Loucy (cell line): ENCODE measurements at regions not wholly inside any gene's neighbourhood (a gene's known extent, or its start where the extent isn't known, plus 50 kb on each side); places are given as distances from the start of the nearest gene placed in this dataset.

Experiments used
- H2AFZ ChIP-seq: fragments of 200-600 bp; sonication (generic); 2 replicates; pipeline ENCODE4 v1.6.0; 2016; ENCODE audit warnings: antibody characterized with exemption, mild to moderate bottlenecking, low read length, moderate library complexity
- H3F3A ChIP-seq: fragments of 200-600 bp; 2 replicates; pipeline ENCODE4 v1.6.0; 2016; ENCODE audit warnings: antibody characterized with exemption, low read depth, mild to moderate bottlenecking
- H3K27me3 ChIP-seq: fragments of 200-600 bp; sonication (generic); 2 replicates; pipeline ENCODE4 v1.6.1; 2014; ENCODE audit warnings: low read length, mild to moderate bottlenecking; ENCODE audit not compliant: insufficient read depth, poor library complexity, severe bottlenecking
- H3K36me3 ChIP-seq: fragments of 200-600 bp; sonication (generic); 2 replicates; pipeline ENCODE4 v1.6.1; 2016; ENCODE audit warnings: low read length; ENCODE audit not compliant: insufficient read depth
- H3K4me1 ChIP-seq: fragments of 200-600 bp; sonication (generic); 2 replicates; pipeline ENCODE4 v1.5.1; 2014; ENCODE audit warnings: low read length, mild to moderate bottlenecking; ENCODE audit not compliant: insufficient read depth, poor library complexity, severe bottlenecking
- H3K4me2 ChIP-seq: fragments of 200-600 bp; sonication (generic); 2 replicates; pipeline ENCODE4 v1.6.0; 2014; ENCODE audit warnings: antibody characterized with exemption, low read length, low read depth, mild to moderate bottlenecking; ENCODE audit not compliant: poor library complexity, severe bottlenecking
- H3K4me3 ChIP-seq: fragments of 200-600 bp; sonication (generic); 2 replicates; pipeline ENCODE4 v1.5.1; 2014; ENCODE audit warnings: low read length, mild to moderate bottlenecking, mixed read lengths; ENCODE audit not compliant: poor library complexity, severe bottlenecking
- H3K79me2 ChIP-seq: fragments of 200-600 bp; sonication (generic); 2 replicates; pipeline ENCODE4 v1.6.1; 2014; ENCODE audit warnings: low read length; ENCODE audit not compliant: insufficient read depth
- H3K9ac ChIP-seq: fragments of 200-600 bp; sonication (generic); 2 replicates; pipeline ENCODE4 v1.6.0; 2014; ENCODE audit warnings: mild to moderate bottlenecking, low read depth, low read length, moderate library complexity; ENCODE audit not compliant: poor library complexity, severe bottlenecking
- H3K9me2 ChIP-seq: fragments of 200-600 bp; sonication (generic); replicated peaks from 2 replicates; pipeline ENCODE4 v1.6.1; 2016; ENCODE audit warnings: low read depth, low read length, mixed read lengths
- H3K9me3 ChIP-seq: fragments of 200-600 bp; sonication (generic); 2 replicates; pipeline ENCODE4 v1.6.1; 2014; ENCODE audit warnings: mild to moderate bottlenecking, antibody characterized with exemption, low read length, low read depth; ENCODE audit not compliant: insufficient read depth
- H4K20me1 ChIP-seq: fragments of 200-600 bp; sonication (generic); 2 replicates; pipeline ENCODE4 v1.6.0; 2014; ENCODE audit warnings: antibody characterized with exemption, low read length, mild to moderate bottlenecking; ENCODE audit not compliant: insufficient read depth, poor library complexity, severe bottlenecking
- CTCF ChIP-seq: fragments of 200-600 bp; sonication (generic); conservative IDR thresholded peaks from 2 replicates; pipeline ENCODE4 v1.5.1; 2014; ENCODE audit warnings: mild to moderate bottlenecking, antibody characterized with exemption, low read length
- EZH2phosphoT487 ChIP-seq: fragments of 200-600 bp; IDR thresholded peaks from 2 replicates; pipeline ENCODE4 v1.6.1; 2018; ENCODE audit warnings: antibody characterized with exemption, mild to moderate bottlenecking, moderate library complexity, borderline replicate concordance

GRCh38 chr2:58730764-58731487, 489.8 kb upstream of the FANCL start:
- Histone ChIP-seq H3K27me3 (no peaks in the 10 kb centered on the region), H3K4me3 (peak overlapping the region; percentile 55), H3F3A (peaks cover 21% of the 10 kb centered on the region), H3K9me2 (no peaks in the 10 kb centered on the region), H3K4me2 (peak overlapping the region; percentile 71), H3K9me3 (no peaks in the 10 kb centered on the region), H3K9ac (peak overlapping the region; percentile 80), H4K20me1 (no peaks in the 10 kb centered on the region), H2AFZ (no peak overlapping the region), H3K4me1 (peaks cover 86% of the 10 kb centered on the region), H3K79me2 (peaks cover 4% of the 10 kb centered on the region; the same call in 1 of the 2 replicates), H3K36me3 (no peaks in the 10 kb centered on the region)
- no peak for TF ChIP-seq EZH2phosphoT487
- no peak for TF ChIP-seq CTCF

GRCh38 chr2:58727981-58728656, 487.0 kb upstream of the FANCL start:
- peaks cover 57% of the 10 kb centered on the region for H3K4me1 ChIP-seq
- H3K9me2 ChIP-seq = no peaks in the 10 kb centered on the region
- H3K9me3 ChIP-seq = no peaks in the 10 kb centered on the region
- no peaks in the 10 kb centered on the region for H4K20me1 ChIP-seq
- H3K27me3 ChIP-seq = no peaks in the 10 kb centered on the region
- H2AFZ ChIP-seq = peak overlapping the region; percentile 47; the same call in 1 of the 2 replicates
- H3F3A ChIP-seq = peaks cover 21% of the 10 kb centered on the region
- H3K4me3 ChIP-seq = no peak overlapping the region
- no peaks in the 10 kb centered on the region for H3K36me3 ChIP-seq
- H3K9ac ChIP-seq = peak overlapping the region; percentile 80
- no peak overlapping the region for H3K4me2 ChIP-seq
- H3K79me2 ChIP-seq = no peaks in the 10 kb centered on the region; the same call in 1 of the 2 replicates
- no peak for TF ChIP-seq CTCF
- TF ChIP-seq EZH2phosphoT487 = no peak

GRCh38 chr2:58721912-58722591, 480.9 kb upstream of the FANCL start:
- TF ChIP-seq EZH2phosphoT487 (no peak), CTCF (no peak)
- no peaks in the 10 kb centered on the region for H3K9me3 ChIP-seq
- no peaks in the 10 kb centered on the region for H3K36me3 ChIP-seq
- no peak overlapping the region for H3K9ac ChIP-seq
- H3K4me1 ChIP-seq = peaks cover 50% of the 10 kb centered on the region
- H3K27me3 ChIP-seq = no peaks in the 10 kb centered on the region
- H3K4me3 ChIP-seq = no peak overlapping the region
- H2AFZ ChIP-seq = no peak overlapping the region
- H3K9me2 ChIP-seq = no peaks in the 10 kb centered on the region
- no peaks in the 10 kb centered on the region for H4K20me1 ChIP-seq
- H3K4me2 ChIP-seq = no peak overlapping the region
- no peaks in the 10 kb centered on the region for H3K79me2 ChIP-seq
- no peaks in the 10 kb centered on the region for H3F3A ChIP-seq
